AG08396 (cell line): ENCODE measurements at regions not wholly inside any gene's neighbourhood (a gene's known extent, or its start where the extent isn't known, plus 50 kb on each side); places are given as distances from the start of the nearest gene placed in this dataset.
A peak's percentile ranks its signal among the peaks of the same experiment; 100 is the strongest.

Source experiments
- DNase-seq: peaks from one replicate; pipeline ENCODE4 v3.0.0; 2012; ENCODE audit warnings: low spot score, mixed read lengths

GRCh38 chr16:51388516-51388951 lies 237.5 kb upstream of the SALL1 start:
- no peak for DNase-seq

DNA sequence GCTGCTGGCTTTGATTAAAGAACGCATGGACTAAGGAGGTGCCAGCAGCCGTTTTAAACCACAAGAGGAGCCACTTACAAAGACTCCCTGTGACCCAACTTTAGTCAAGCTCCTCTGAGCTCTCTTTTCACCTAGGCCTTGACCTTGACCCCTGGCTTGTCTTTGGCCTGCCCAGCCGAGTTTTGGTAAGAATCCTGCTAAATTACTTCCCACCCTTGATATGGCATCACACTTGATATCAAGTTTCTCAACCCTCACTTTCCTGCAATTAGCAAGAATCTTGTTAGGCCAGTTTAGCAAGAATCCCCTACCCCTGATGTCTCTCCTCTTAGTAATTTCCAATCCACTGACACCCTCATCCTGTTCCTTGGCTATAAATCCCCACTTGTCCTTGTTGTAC lies 232.8 kb upstream of the SALL1 start:
- DNase-seq = no peak

DNA sequence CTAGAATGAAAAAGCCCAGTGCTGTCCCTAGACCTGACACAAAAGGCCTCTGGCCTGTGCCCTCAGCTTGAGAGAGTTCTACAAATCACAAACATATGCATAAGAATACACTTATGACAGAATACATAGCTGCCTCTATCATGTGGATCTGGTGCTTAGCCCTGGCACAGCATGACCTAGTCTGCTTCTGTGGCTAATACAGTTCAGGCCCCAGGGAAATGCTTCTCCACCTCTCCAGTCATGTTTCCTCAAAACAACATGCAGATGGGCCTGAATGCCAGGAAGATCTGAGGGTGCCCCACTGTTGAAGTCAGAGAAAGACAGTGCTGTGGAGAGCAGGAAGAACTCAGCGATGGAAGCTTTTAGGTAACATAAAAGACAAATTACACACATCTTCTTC lies 231.9 kb upstream of the SALL1 start:
- DNase-seq = no peak

GRCh38 chr16:51382211-51382610 lies 231.1 kb upstream of the SALL1 start:
- DNase-seq = no peak

DNA sequence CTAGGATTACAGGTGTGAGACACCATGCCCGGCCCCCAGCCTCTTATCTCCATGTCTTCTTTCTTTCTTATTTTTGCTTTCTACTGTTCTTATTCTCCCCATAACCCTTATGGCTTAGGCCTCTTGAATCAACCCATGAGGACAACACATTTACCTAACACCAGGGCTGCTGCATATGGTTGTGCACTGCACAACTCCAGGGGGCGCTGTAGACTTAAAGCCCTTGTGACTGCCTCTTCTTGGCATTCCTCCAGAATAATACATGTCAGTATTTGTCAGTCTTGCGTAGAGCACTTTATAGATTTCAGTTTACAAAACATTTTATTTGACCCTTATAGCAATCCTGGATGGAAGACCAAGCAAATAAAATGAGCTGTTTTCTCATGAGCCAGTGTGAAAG lies 225.0 kb upstream of the SALL1 start:
- no peak for DNase-seq

GRCh38 chr16:51374790-51375189 lies 223.7 kb upstream of the SALL1 start:
- DNase-seq = no peak

GRCh38 chr16:51374346-51374745 lies 223.3 kb upstream of the SALL1 start:
- peak; percentile 65 for DNase-seq

- no peak for DNase-seq
Observed at GRCh38 chr16:51365715-51366114, 214.6 kb upstream of the SALL1 start.

GRCh38 chr16:51359141-51359955 lies 208.3 kb upstream of the SALL1 start:
- DNase-seq = peak; percentile 12

DNA sequence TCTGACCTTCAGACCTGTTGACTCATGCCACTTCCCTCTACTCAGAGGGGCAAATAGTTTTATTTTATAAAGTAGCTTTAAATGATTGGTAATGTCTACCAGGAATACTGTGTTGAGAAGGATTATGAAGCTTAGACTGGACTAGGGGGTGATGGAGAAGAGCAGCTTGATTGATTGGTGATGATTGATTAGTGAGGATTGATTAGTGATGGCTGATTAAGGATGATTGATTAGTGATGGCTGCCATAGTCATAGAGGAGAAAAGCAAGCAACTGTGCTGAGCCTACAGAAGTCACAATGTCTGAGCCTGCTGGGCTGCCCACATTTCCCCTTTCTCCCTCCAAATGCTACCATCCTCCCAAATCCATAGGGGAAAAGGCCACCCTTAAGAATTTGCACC lies 206.8 kb upstream of the SALL1 start:
- DNase-seq = no peak

- DNase-seq = no peak
Observed at GRCh38 chr16:51355875-51356274, 204.8 kb upstream of the SALL1 start.

DNA sequence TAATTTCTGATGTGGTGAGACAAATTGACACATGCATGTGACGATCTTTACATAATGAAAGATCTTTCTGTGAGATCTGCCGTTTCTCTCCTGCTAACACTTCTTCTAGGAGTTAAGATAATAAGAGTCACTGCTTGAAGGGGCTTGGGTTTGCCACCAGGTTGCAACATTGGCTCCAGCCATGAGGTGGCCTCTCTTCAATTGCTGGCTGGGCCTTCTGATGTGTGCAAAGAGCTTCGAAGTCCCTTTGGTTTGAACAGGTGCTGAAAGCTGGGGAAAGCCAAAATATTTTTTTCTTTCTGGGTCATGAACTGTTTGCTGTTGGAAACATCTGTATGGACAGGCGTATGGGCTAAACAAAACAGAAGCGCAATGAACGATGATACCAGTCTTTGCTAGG lies 204.1 kb upstream of the SALL1 start:
- no peak for DNase-seq

- DNase-seq = no peak
Observed at GRCh38 chr16:51353055-51353454, 202.0 kb upstream of the SALL1 start.

DNA sequence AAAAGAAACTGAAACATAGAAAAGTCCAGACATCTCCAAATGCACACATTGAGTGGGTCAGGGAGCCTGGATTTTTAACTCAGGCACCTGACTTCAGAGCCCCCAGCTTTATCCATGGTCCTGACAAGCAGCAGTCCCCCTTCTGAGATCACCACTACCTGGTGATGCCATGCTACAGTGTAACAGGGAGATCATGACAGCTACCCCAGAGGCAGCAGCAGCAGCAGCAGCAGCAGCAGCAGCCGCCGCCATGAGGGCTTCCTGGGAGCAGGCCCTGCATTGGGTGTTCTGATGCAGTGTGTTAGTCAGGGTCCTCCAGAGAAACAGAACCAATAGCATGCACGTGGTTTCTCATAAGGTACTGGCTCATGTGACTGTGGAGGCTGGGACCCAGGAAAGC lies 198.6 kb upstream of the SALL1 start:
- DNase-seq = no peak

DNA sequence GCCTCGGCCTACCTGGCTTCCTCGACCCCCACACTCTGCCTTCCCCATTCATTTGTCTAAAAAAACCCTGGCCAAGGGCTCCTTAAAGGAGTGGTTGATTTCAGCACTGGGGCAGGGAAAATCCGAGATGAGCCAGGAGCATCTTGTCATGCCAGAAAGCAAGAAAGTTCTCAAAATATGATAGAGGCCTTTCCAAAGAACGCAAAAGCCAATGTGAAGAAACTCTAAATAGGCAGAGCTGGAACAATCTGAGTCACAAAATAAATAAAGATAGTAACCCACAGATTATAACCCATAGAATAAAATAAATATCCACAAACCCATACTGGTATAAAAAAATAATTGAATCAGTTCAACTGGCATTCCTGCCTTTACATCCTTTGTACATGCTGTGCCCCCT lies 192.3 kb upstream of the SALL1 start:
- no peak for DNase-seq

- no peak for DNase-seq
Observed at GRCh38 chr16:51341204-51341603, 190.1 kb upstream of the SALL1 start.

GRCh38 chr16:51337662-51338061 lies 186.6 kb upstream of the SALL1 start:
- no peak for DNase-seq

DNA sequence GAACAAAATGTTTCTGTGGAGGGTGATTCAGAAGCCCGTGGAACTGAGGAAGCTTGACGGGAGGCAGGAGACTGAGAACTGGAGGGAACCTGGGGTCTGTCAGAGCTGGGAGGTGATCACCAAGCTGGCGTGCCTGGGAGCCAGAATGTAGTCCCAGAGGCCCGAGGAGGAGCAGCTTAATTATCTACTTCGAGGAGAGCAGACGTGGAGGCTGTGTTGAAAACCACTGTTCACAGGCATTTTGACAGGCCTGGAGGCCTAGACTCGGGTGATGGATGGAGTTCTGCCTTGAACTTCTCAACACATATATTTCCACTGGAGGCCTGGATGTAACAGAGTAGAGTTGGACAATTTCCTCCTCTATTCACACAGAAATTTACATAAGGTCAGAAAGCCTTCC lies 177.7 kb upstream of the SALL1 start:
- no peak for DNase-seq

- DNase-seq = peak; percentile 19
Observed at GRCh38 chr16:51327001-51327400, 175.9 kb upstream of the SALL1 start.

DNA sequence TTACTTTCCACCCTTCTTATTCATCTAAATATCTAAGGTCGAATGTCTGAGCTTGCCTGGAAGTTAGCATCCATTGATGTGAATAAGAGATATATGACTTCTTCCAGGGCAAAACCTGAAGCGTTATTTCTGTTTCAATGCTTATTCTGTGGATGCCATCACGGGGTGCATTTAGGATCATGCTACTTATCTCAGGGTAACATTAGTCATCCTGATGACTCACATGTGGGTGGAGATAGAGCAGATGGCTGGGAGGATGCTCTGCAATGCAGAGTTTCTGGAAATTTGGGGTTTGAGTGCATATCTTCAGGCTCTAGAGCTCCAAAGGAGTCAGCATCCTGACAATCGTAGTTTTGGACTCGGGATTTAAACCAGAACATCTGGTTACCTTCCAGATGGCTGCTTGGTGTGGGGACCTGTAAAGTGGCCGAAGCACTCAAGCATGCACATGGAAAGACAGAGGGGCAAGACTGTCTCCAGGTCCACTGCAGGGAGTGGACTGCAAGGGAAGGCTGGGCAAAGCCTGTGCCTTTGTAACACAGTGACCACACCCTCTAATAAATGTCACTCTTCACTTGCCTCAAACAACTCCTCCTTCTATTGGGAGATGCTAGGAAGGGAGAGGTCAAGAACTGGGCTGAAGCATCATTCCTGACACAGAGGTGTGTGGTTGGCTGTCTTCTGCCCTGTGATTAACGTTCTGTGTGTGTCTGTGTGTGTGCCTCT lies 175.2 kb upstream of the SALL1 start:
- peak; percentile 47 for DNase-seq

- peak; percentile 15 for DNase-seq
Observed at GRCh38 chr16:51321251-51321650, 170.2 kb upstream of the SALL1 start.

DNA sequence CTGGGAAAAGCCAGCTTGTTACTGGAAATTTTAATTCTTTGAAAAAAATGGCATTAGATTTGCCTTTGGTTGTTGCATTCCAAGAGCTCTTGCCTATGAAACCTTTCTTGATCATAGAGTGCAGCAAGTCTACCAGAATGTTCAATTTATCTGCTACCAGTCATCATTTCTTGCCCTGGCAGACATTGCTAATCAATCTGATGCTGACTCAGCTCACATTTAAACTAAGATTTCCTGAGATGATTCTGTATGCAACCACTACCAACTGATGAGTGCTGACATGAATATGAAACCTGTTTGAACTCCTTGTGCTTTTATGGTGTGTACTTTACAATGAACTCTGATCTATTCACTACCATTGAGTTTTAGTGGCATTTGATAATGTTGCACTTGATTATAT lies 166.5 kb upstream of the SALL1 start:
- no peak for DNase-seq

DNA sequence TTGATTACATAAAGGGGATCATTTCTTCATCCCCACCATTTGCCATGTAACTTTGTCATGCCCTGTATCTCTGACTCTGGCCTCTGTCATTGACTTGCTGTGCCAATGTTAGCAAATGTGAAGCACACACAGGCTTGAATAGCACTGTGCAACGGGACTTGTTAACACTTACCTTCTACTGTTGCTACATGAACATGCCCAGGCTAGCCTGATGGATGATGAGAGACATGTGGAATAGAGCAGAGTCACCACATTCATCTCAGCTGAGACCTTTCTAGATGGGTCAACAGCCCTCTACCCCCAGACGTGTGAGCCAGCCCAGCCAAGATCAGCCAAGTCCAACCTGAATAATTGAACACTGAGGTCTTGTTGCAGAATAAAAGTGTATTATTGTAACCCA lies 162.1 kb upstream of the SALL1 start:
- no peak for DNase-seq
